IMR-90 (cell line): ENCODE measurements at regions not wholly inside any gene's neighbourhood (a gene's known extent, or its start where the extent isn't known, plus 50 kb on each side); places are given as distances from the start of the nearest gene placed in this dataset.

ENCODE experiments used
- ATAC-seq: fragments of 200-7000 bp; cut with Tn5 transposase; 2 replicates; pipeline ENCODE4 v1.9.1; 2020; ENCODE audit warnings: low read depth, mild to moderate bottlenecking, moderate library complexity
- BruUV-seq: library from RNA; stranded (reverse); fragments of 400-500 nt; replicated peaks from 2 replicates; lab custom pipeline; 2021; lab: Mats Ljungman, UMichigan
- CTCF ChIA-PET: fragments of 300-600 bp; formaldehyde crosslinking; extraction: SDS; loops from one replicate; lab custom pipeline; 2021; ENCODE audit warnings: antibody characterized with exemption; lab: Yijun Ruan, JAX
- POLR2A ChIA-PET: fragments of 300-600 bp; sonication (Branson Sonifier 250); formaldehyde crosslinking; loops from one replicate; lab custom pipeline; 2022; ENCODE audit warnings: antibody characterized with exemption; ENCODE audit not compliant: unreplicated experiment; lab: Charles Lee
- DNase-seq: peaks from one replicate; pipeline ENCODE4 v3.0.0; 2013
- H2AFZ ChIP-seq: replicated peaks from 2 replicates; pipeline ENCODE3; 2013; ENCODE audit warnings: low read length, mild to moderate bottlenecking; ENCODE audit not compliant: poor library complexity
- H2AK5ac ChIP-seq: 2 replicates; pipeline ENCODE4 v1.6.1; 2013; ENCODE audit warnings: low read depth, low read length, inconsistent platforms
- H2AK9ac ChIP-seq: replicated peaks from 2 replicates; pipeline ENCODE3; 2013; ENCODE audit warnings: mild to moderate bottlenecking, low read depth, low read length, moderate library complexity; ENCODE audit not compliant: poor library complexity
- H2BK120ac ChIP-seq: 2 replicates; pipeline ENCODE4 v1.6.1; 2013; ENCODE audit warnings: low read depth, low read length, inconsistent platforms
- H2BK15ac ChIP-seq: 3 replicates; pipeline ENCODE4 v1.6.1; 2013; ENCODE audit warnings: low read depth, low read length, inconsistent platforms
- H2BK20ac ChIP-seq: 2 replicates; pipeline ENCODE4 v1.6.1; 2013; ENCODE audit warnings: low read depth, mild to moderate bottlenecking, inconsistent platforms, low read length, moderate library complexity
- H2BK5ac ChIP-seq: 2 replicates; pipeline ENCODE4 v1.6.1; 2013; ENCODE audit warnings: mild to moderate bottlenecking, low read depth, low read length, inconsistent platforms; ENCODE audit not compliant: poor library complexity, severe bottlenecking
- H3K14ac ChIP-seq: replicated peaks from 2 replicates; pipeline ENCODE4 v1.6.1; 2013; ENCODE audit warnings: low read depth, low read length, inconsistent platforms
- H3K18ac ChIP-seq: 2 replicates; pipeline ENCODE4 v1.6.1; 2013; ENCODE audit warnings: low read depth, low read length, control low read depth
- H3K23ac ChIP-seq: 2 replicates; pipeline ENCODE4 v1.6.1; 2013; ENCODE audit warnings: low read depth, low read length, inconsistent platforms
- H3K27ac ChIP-seq: 2 replicates; pipeline ENCODE4 v1.5.1; 2013; ENCODE audit warnings: mild to moderate bottlenecking, control low read depth, low read length; ENCODE audit not compliant: insufficient read depth
- H3K27me3 ChIP-seq: 2 replicates; pipeline ENCODE4 v1.6.1; 2013; ENCODE audit warnings: low read length; ENCODE audit not compliant: control insufficient read depth, insufficient read depth
- H3K36me3 ChIP-seq: 2 replicates; pipeline ENCODE4 v1.6.1; 2013; ENCODE audit warnings: low read length, mixed read lengths; ENCODE audit not compliant: control insufficient read depth, insufficient read depth
- H3K4ac ChIP-seq: 2 replicates; pipeline ENCODE4 v1.6.1; 2013; ENCODE audit warnings: low read depth, low read length, inconsistent platforms
- H3K4me1 ChIP-seq: 2 replicates; pipeline ENCODE4 v1.6.1; 2013; ENCODE audit warnings: low read length, mixed read lengths; ENCODE audit not compliant: control insufficient read depth, insufficient read depth
- H3K4me2 ChIP-seq: 2 replicates; pipeline ENCODE4 v1.6.1; 2013; ENCODE audit warnings: low read depth, mild to moderate bottlenecking, control low read depth, low read length, moderate library complexity
- H3K4me3 ChIP-seq: 2 replicates; pipeline ENCODE4 v1.5.1; 2013; ENCODE audit warnings: low read depth, mild to moderate bottlenecking, control low read depth, low read length, moderate library complexity; ENCODE audit not compliant: insufficient read depth
- H3K56ac ChIP-seq: 2 replicates; pipeline ENCODE4 v1.6.1; 2013; ENCODE audit warnings: low read length, inconsistent platforms; ENCODE audit not compliant: insufficient read depth; ENCODE audit errors: extremely low read depth
- H3K79me1 ChIP-seq, 2 experiments: 2 replicates each; pipeline ENCODE4 v1.6.1; 2013; ENCODE audit warnings: low read length in 2 of 2, inconsistent platforms in 1 of 2, low read depth in 1 of 2
- H3K9ac ChIP-seq: 2 replicates; pipeline ENCODE4 v1.6.1; 2013; ENCODE audit warnings: low read depth, low read length, control low read depth
- H3K9me1 ChIP-seq: 2 replicates; pipeline ENCODE4 v1.6.1; 2013; ENCODE audit warnings: low read length, inconsistent platforms; ENCODE audit not compliant: insufficient read depth
- H3K9me3 ChIP-seq: 2 replicates; pipeline ENCODE4 v1.6.1; 2013; ENCODE audit warnings: low read length; ENCODE audit not compliant: control insufficient read depth, insufficient read depth
- H4K20me1 ChIP-seq: 2 replicates; pipeline ENCODE4 v1.6.1; 2013; ENCODE audit warnings: low read length, inconsistent platforms; ENCODE audit not compliant: insufficient read depth
- H4K5ac ChIP-seq: 2 replicates; pipeline ENCODE4 v1.6.1; 2013; ENCODE audit warnings: mild to moderate bottlenecking, low read depth, low read length, control low read depth
- H4K8ac ChIP-seq, 2 experiments: 2 replicates each; pipeline ENCODE4 v1.6.1; 2013; ENCODE audit warnings: low read depth in 2 of 2, low read length in 2 of 2, control low read depth in 1 of 2, inconsistent platforms in 1 of 2
- H4K91ac ChIP-seq: 2 replicates; pipeline ENCODE4 v1.6.1; 2013; ENCODE audit warnings: low read depth, low read length, inconsistent platforms; ENCODE audit not compliant: insufficient read depth
- NFE2L2 ChIP-seq: fragments of 150-350 bp; IDR thresholded peaks from 2 replicates; pipeline ENCODE4 v1.6.1; 2016; ENCODE audit warnings: low read depth, mild to moderate bottlenecking, low read length
- RAD21 ChIP-seq: IDR thresholded peaks from 2 replicates; pipeline ENCODE4 v1.6.1; 2012; ENCODE audit warnings: low read length, improper control_type of control experiment
- RFX5 ChIP-seq: IDR thresholded peaks from 2 replicates; pipeline ENCODE4 v1.8.0; 2012; ENCODE audit warnings: low read depth, mild to moderate bottlenecking, low read length, moderate library complexity
- WGBS, 2 experiments: methylation state at CpG; one replicate each; pipeline versions ENCODE4 v1.1.5 to v1.1.7; 2013; ENCODE audit warnings: missing lambda C conversion rate in 2 of 2; ENCODE audit not compliant: insufficient read length in 1 of 2; ENCODE audit errors: extremely low coverage in 2 of 2; 5-methylcytosine and 5-hydroxymethylcytosine counted together
- dilution Hi-C: fragments of 300-500 bp; cut with HindIII; formaldehyde crosslinking; loops from one replicate; pipeline ENCODE4 v1.14.3; 2018; ENCODE audit warnings: low sequenced_read_pairs; ENCODE audit not compliant: unreplicated experiment
- in situ Hi-C: fragments of 300-500 bp; cut with MboI; formaldehyde crosslinking; loops from 3 replicates; pipeline ENCODE4 v1.14.3; 2019; ENCODE audit warnings: low sequenced_read_pairs, inconsistent platforms, mixed read lengths
- intact Hi-C: fragments of 100-400 bp; cut with micrococcal nuclease; formaldehyde crosslinking; loops from 2 replicates; pipeline ENCODE4 v1.10.0; 2022
- TF ChIP-seq, protein P1 (sequence below): conservative IDR thresholded peaks from 2 replicates; pipeline ENCODE4 v1.5.1; 2012; ENCODE audit warnings: mild to moderate bottlenecking, low read depth, low read length, improper control_type of control experiment

DNA sequence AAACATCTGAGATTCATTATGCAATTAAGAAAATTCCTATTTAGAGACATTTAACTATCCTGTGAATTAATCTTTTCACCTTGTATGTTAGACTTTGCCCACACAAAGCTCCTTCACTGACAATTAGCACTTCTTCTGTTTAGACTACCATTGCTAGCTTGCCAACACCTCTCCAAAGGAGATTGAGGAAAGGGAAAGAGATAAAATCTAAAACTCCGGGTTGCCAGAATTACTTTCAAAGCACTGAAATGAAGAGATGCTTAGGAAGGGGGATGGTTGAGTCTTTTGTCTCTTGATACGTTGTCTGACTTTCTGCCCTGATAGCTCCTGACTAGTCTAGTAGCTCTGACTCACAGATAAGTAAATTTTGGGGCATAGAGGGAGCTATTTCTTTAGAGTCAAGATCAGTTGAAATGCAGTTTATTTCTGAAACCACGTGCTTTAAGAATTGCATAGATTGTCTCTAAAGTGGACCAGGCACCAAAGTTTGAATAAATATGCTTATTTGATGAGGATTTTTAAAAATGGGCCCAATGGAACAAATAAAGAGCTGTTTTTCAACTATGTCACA, 74.1 kb upstream of the DSEL start:
- Histone ChIP-seq H3K9ac (no peak overlapping the region), H4K91ac (no peak overlapping the region), H3K23ac (no peak overlapping the region), H3K9me1 (no peaks in the 10 kb centered on the region), H3K4ac (no peak overlapping the region), H3K36me3 (no peaks in the 10 kb centered on the region), H2AK5ac (no peak overlapping the region), H3K4me1 (no peaks in the 10 kb centered on the region), H3K79me1 (no peaks in the 10 kb centered on the region), H2BK20ac (no peak overlapping the region), H4K8ac (peak overlapping the region in 1 of 2 experiments; percentile 53; a peak in 1 of 4 replicates), H3K14ac (no peak overlapping the region; the same call in 1 of the 2 replicates), H2AFZ (no peak overlapping the region), H3K4me2 (no peak overlapping the region), H4K5ac (no peak overlapping the region), H2BK15ac (0 out of 3 replicates have a peak overlapping the region, but pooled peaks have one; percentile 19), H2AK9ac (no peak overlapping the region), H3K9me3 (no peaks in the 10 kb centered on the region; the same call in 1 of the 2 replicates), H3K27ac (no peak overlapping the region), H4K20me1 (no peaks in the 10 kb centered on the region), H3K18ac (peak overlapping the region; percentile 12; the same call in 1 of the 2 replicates), H3K4me3 (no peak overlapping the region), H3K56ac (no peak overlapping the region), H2BK120ac (peak overlapping the region; percentile 9; the same call in 1 of the 2 replicates), H2BK5ac (no peak overlapping the region), H3K27me3 (no peaks in the 10 kb centered on the region)
- dilution Hi-C loops: loop anchor here (5.0 kb wide), 1 partner anchor 82 kb away; no protein-coding TSS in a partner anchor
- DNase-seq (peak; percentile 52), ATAC-seq (peak; percentile 79)
- CTCF ChIA-PET: interaction anchor here (0.7 to 1.4 kb wide), 3 partner anchors 13 to 65 kb away, joined by 3 to 4 read pairs (median 4); no protein-coding TSS in a partner anchor
- BruUV-seq: no TSS peak
- TF ChIP-seq, protein P1, sequence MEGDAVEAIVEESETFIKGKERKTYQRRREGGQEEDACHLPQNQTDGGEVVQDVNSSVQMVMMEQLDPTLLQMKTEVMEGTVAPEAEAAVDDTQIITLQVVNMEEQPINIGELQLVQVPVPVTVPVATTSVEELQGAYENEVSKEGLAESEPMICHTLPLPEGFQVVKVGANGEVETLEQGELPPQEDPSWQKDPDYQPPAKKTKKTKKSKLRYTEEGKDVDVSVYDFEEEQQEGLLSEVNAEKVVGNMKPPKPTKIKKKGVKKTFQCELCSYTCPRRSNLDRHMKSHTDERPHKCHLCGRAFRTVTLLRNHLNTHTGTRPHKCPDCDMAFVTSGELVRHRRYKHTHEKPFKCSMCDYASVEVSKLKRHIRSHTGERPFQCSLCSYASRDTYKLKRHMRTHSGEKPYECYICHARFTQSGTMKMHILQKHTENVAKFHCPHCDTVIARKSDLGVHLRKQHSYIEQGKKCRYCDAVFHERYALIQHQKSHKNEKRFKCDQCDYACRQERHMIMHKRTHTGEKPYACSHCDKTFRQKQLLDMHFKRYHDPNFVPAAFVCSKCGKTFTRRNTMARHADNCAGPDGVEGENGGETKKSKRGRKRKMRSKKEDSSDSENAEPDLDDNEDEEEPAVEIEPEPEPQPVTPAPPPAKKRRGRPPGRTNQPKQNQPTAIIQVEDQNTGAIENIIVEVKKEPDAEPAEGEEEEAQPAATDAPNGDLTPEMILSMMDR: peak; percentile 34; the same call in 1 of the 2 replicates
- TF ChIP-seq NFE2L2 (no peak), RAD21 (peak; percentile 32; the same call in 1 of the 2 replicates), RFX5 (no peak)
- intact Hi-C loops: no loop called here
- POLR2A ChIA-PET: no interaction called here
- 50% methylated on average over 1 of the region's 3 CpGs; no CpG with 5 or more reads in 1 of the 2 experiments for whole genome bisulfite sequencing, 2 experiments
- in situ Hi-C loops: no loop called here
